Aorta (tissue), 5 donors: ENCODE measurements at regions not wholly inside any gene's neighbourhood (a gene's known extent, or its start where the extent isn't known, plus 50 kb on each side); places are given as distances from the start of the nearest gene placed in this dataset.
A peak's percentile ranks its signal among the peaks of the same experiment; 100 is the strongest.

Experiments
- ATAC-seq: fragments of 200-7000 bp; cut with Tn5 transposase; one replicate; pipeline ENCODE4 v1.9.1; 2022; ENCODE audit warnings: moderate library complexity; ENCODE audit not compliant: low FRiP score
- DNase-seq, 2 donors: peaks; one replicate each; pipeline ENCODE4 v3.0.0-alpha.2; 2020
- H3K27ac ChIP-seq, 2 donors: one replicate each; pipeline ENCODE4 v1.5.1; 2013; ENCODE audit warnings: low read length in 2 of 2, mild to moderate bottlenecking in 2 of 2, moderate library complexity in 2 of 2, control low read depth in 1 of 2, inconsistent platforms in 1 of 2, low read depth in 1 of 2
- H3K27me3 ChIP-seq, 2 donors: one replicate each; pipeline ENCODE4 v1.6.1; 2013; ENCODE audit warnings: control low read depth in 1 of 2, low read length in 1 of 2, mild to moderate bottlenecking in 1 of 2, moderate library complexity in 1 of 2; ENCODE audit not compliant: insufficient read depth in 2 of 2, control insufficient read depth in 1 of 2
- H3K36me3 ChIP-seq, 2 donors: one replicate each; pipeline ENCODE4 v1.6.1; 2013; ENCODE audit warnings: control low read depth in 1 of 2, low read length in 1 of 2, mild to moderate bottlenecking in 1 of 2; ENCODE audit not compliant: insufficient read depth in 2 of 2, control insufficient read depth in 1 of 2
- H3K4me1 ChIP-seq, 2 donors: one replicate each; pipeline ENCODE4 v1.6.1; 2013; ENCODE audit warnings: low read length in 2 of 2, control low read depth in 1 of 2, mild to moderate bottlenecking in 1 of 2, moderate library complexity in 1 of 2; ENCODE audit not compliant: insufficient read depth in 2 of 2, control insufficient read depth in 1 of 2
- H3K4me3 ChIP-seq, 2 donors: one replicate each; pipeline ENCODE4 v1.5.1; 2013; ENCODE audit warnings: low read length in 2 of 2, control low read depth in 1 of 2, mild to moderate bottlenecking in 1 of 2
- H3K9me3 ChIP-seq: one replicate; pipeline ENCODE4 v1.6.1; 2013; ENCODE audit warnings: mild to moderate bottlenecking, low read length; ENCODE audit not compliant: control insufficient read depth
- WGBS, 2 donors: extraction: QIAGEN DNeasy Blood & Tissue Kit; methylation state at CpG; one replicate each; pipeline ENCODE4 v1.1.7; 2013; 5-methylcytosine and 5-hydroxymethylcytosine counted together
- intact Hi-C, 2 donors: fragments of 100-400 bp; cut with DNase I; formaldehyde crosslinking; loops; one replicate each; pipeline versions ENCODE4 v1.14.2 to v1.15.0; 2022
- donor health status: healthy with polysubstance abuse.
- donor health status: Bipolar disorder and iron deficiency.
- donor health status: DM: no; HTN: no; CAD: no.
- donor health status: DM: no; HTN: no; CAD: no.
- donor health status: DM: yes; HTN: yes; CAD: no.

- no peaks in the 10 kb centered on the region for H3K9me3 ChIP-seq
- H3K27ac ChIP-seq: no peak overlapping the region
- H3K4me3 ChIP-seq: no peak overlapping the region
- no peaks in the 10 kb centered on the region for H3K27me3 ChIP-seq
- intact Hi-C loops: no loop called here
- no peaks in the 10 kb centered on the region for H3K36me3 ChIP-seq
- no peaks in the 10 kb centered on the region for H3K4me1 ChIP-seq
- ATAC-seq (no peak), DNase-seq (no peak)
- WGBS, 2 donors: 43 to 51% methylated on average over 1 of the region's 1 CpG
Observed at GRCh38 chr22:48192071-48192470, 1429.6 kb downstream of the TBC1D22A start.

GRCh38 chr22:48188231-48188721 lies 1425.8 kb downstream of the TBC1D22A start:
- no peak for ATAC-seq
- Histone ChIP-seq H3K27ac (no peak overlapping the region), H3K27me3 (no peaks in the 10 kb centered on the region), H3K4me3 (no peak overlapping the region), H3K36me3 (no peaks in the 10 kb centered on the region), H3K9me3 (no peaks in the 10 kb centered on the region), H3K4me1 (no peaks in the 10 kb centered on the region)
- DNase-seq: no peak
- intact Hi-C loops: no loop called here
- 65 to 74% methylated on average over 7 of the region's 7 CpGs for WGBS, 2 donors

GRCh38 chr22:48187356-48187755 lies 1424.9 kb downstream of the TBC1D22A start:
- 45 to 53% methylated on average over 8 of the region's 8 CpGs for WGBS, 2 donors
- intact Hi-C loops: no loop called here

GRCh38 chr22:48186146-48186790 lies 1423.8 kb downstream of the TBC1D22A start:
- 74 to 77% methylated on average over 10 of the region's 10 CpGs for whole genome bisulfite sequencing, 2 donors
- ATAC-seq: no peak
- H3K27ac ChIP-seq: no peak overlapping the region

More at GRCh38 chr22:48187356-48187755, 1424.9 kb downstream of the TBC1D22A start:
- no peak for ATAC-seq
- Histone ChIP-seq H3K27me3 (no peaks in the 10 kb centered on the region), H3K27ac (no peak overlapping the region), H3K9me3 (no peaks in the 10 kb centered on the region), H3K4me1 (no peaks in the 10 kb centered on the region), H3K36me3 (no peaks in the 10 kb centered on the region), H3K4me3 (no peak overlapping the region)
- DNase-seq: peak in 1 of 2 donors; percentile 17

GRCh38 chr22:48185071-48186055 lies 1422.9 kb downstream of the TBC1D22A start:
- no peak for ATAC-seq
- DNase-seq: peak in 1 of 2 donors; percentile 60
- 68 to 75% methylated on average over 20 of the region's 20 CpGs for WGBS, 2 donors

More at GRCh38 chr22:48186146-48186790, 1423.8 kb downstream of the TBC1D22A start:
- Histone ChIP-seq H3K4me1 (no peaks in the 10 kb centered on the region), H3K36me3 (no peaks in the 10 kb centered on the region), H3K4me3 (no peak overlapping the region), H3K27me3 (no peaks in the 10 kb centered on the region), H3K9me3 (no peaks in the 10 kb centered on the region)
- intact Hi-C loops: no loop called here
- DNase-seq: peak in 1 of 2 donors; percentile 32

DNA sequence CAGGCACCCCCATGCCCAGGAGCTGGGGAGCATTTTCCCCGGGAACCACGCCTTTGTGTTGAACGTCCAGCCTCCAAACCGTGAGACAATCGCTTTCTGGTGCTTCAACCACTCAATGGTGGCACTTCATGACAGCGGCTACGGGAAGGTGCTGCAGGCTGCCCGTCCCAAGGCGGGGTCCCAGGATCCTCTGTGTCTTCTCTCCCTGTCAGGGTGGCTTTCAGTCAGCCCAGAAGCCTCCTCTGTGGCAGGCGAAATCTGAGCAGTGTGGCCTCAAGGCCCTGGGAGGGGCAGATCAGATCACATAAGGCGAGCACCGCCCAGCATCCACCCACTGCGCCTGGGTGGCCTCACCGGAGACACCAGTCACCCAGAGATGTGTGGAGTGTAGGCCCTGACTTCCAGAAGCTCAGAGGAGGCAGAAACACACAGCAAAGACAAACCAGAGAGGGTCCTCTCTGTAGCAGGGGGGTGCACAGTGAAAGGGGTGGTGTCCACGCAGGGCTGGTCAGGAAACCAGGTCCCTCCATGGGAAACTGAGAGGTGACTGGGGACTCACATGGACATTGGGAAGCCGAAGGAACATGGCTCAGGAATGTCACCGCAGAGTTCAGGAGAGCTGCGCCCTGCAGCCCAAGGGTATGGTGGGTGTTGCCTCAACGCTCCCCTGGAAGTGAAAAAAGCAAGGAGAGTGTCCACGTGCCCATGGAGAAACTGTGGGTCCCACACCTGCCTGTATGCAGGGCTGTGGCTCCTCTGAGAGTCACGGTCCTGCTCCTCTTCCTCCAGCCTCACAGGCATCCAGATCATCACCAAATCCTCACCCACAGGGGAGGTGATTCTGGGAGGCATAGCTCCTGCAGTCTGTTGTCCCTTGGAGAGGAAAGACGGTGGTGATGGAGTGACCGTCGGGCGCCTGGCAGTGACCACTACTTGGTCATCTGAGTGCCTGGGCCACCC lies 1420.7 kb downstream of the TBC1D22A start:
- Histone ChIP-seq H3K36me3 (no peaks in the 10 kb centered on the region), H3K4me3 (no peak overlapping the region), H3K9me3 (no peaks in the 10 kb centered on the region), H3K27ac (no peak overlapping the region), H3K4me1 (no peaks in the 10 kb centered on the region), H3K27me3 (no peaks in the 10 kb centered on the region)
- DNase-seq: no peak
- intact Hi-C loops: no loop called here
- ATAC-seq: no peak
- WGBS, 2 donors: 75 to 77% methylated on average over 25 of the region's 25 CpGs

More at GRCh38 chr22:48185071-48186055, 1422.9 kb downstream of the TBC1D22A start:
- no peak overlapping the region for H3K4me3 ChIP-seq
- H3K9me3 ChIP-seq: no peaks in the 10 kb centered on the region
- intact Hi-C loops: no loop called here
- no peaks in the 10 kb centered on the region for H3K27me3 ChIP-seq
- H3K36me3 ChIP-seq: no peaks in the 10 kb centered on the region
- H3K4me1 ChIP-seq: no peaks in the 10 kb centered on the region
- H3K27ac ChIP-seq: no peak overlapping the region

- no peak overlapping the region for H3K4me3 ChIP-seq
- intact Hi-C loops: no loop called here
- H3K36me3 ChIP-seq: no peaks in the 10 kb centered on the region
- 62 to 68% methylated on average over 5 of the region's 5 CpGs for WGBS, 2 donors
- no peak for DNase-seq
- H3K9me3 ChIP-seq: no peaks in the 10 kb centered on the region
- no peaks in the 10 kb centered on the region for H3K4me1 ChIP-seq
- ATAC-seq: no peak
- H3K27me3 ChIP-seq: no peaks in the 10 kb centered on the region
- H3K27ac ChIP-seq: no peak overlapping the region
Observed at GRCh38 chr22:48182031-48182430, 1419.6 kb downstream of the TBC1D22A start.
